ENCODE measurements at regions not wholly inside any gene's neighbourhood (a gene's known extent, or its start where the extent isn't known, plus 50 kb on each side); places are given as distances from the start of the nearest gene placed in this dataset.

DNA sequence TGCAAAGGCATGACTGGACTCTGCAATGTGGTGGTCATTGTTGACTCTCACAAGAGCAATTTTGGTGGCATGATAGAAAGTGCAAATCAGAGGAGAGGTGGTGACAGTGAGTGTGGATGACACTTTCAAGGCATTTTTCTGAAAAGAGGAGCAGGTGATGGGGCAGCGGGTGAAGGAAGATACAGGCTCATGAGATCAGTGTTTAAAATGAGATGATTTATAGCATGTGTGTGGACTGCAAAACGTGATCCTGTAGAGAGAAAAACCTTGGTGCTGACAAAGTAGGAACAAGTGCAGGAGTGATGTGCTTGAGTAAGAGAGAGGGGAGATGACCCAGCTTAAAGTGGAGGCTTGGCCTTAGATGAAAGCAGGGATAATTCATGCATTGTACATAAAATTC lies 171.2 kb upstream of the PPP2R2B start:
- TF ChIP-seq CTCF (conservative IDR thresholded peaks at IDR 0.05), result no peak
- Mint-ChIP-seq H3K27me3 (ENCODE audit: insufficient read depth) (no peaks in the 10 kb centered on the region), H3K4me1 (peaks cover 71% of the 10 kb centered on the region), H3K4me3 (peak overlapping the region; percentile 1), H3K27ac (no peak overlapping the region), H3K36me3 (ENCODE audit: low read depth) (peaks cover 34% of the 10 kb centered on the region), H3K9me3 (no peaks in the 10 kb centered on the region)
- peaks cover 47% of the 10 kb centered on the region for H3K36me3 ChIP-seq (ENCODE audit: control insufficient read depth, insufficient read depth, low read length)
- no peaks in the 10 kb centered on the region for H3K9me3 ChIP-seq (ENCODE audit: control insufficient read depth, low read length)
- H3K9ac ChIP-seq (ENCODE audit: extremely low read depth, low read length, poor library complexity, severe bottlenecking), result no peak overlapping the region
- H3K27me3 ChIP-seq (ENCODE audit: control insufficient read depth, insufficient read depth, low read length, poor library complexity, severe bottlenecking), result no peaks in the 10 kb centered on the region
- peak overlapping the region; percentile 66 for H3K4me3 ChIP-seq (ENCODE audit: low read length)
- 89 to 95% methylated on average over 2 of the region's 2 CpGs for WGBS, 2 experiments (ENCODE audit: insufficient coverage in 1 of 2, insufficient read length in 1 of 2)
- H3K4me1 ChIP-seq (ENCODE audit: control insufficient read depth, insufficient read depth, low read length), result peaks cover 28% of the 10 kb centered on the region
- DNase-seq, result no peak
- no peak overlapping the region for H3K27ac ChIP-seq (ENCODE audit: low read depth, low read length)

DNA sequence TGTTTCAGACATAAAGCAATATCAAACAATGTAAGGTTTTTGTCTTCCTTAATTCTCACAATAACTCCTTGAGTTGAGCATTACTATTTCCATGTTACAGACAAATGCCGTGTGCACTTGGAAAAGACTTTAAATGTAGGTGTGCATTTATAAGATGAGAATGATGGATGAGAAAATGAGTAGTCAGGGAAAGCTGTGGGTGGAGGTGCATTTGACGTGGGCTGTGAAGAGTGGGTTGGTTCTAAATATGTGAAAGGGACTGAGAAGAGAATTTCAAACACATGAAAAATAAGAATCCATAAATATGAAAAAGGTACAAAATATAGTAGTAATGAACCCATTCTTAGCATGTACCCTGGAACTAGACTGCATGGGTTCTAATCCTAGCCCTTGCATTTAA lies 171.6 kb upstream of the PPP2R2B start:
- H3K4me1 ChIP-seq (ENCODE audit: control insufficient read depth, insufficient read depth, low read length), result peaks cover 31% of the 10 kb centered on the region
- Mint-ChIP-seq H3K27ac (no peak overlapping the region), H3K9me3 (no peaks in the 10 kb centered on the region), H3K4me3 (no peak overlapping the region), H3K27me3 (ENCODE audit: insufficient read depth) (no peaks in the 10 kb centered on the region), H3K4me1 (peaks cover 75% of the 10 kb centered on the region), H3K36me3 (ENCODE audit: low read depth) (peaks cover 34% of the 10 kb centered on the region)
- H3K36me3 ChIP-seq (ENCODE audit: control insufficient read depth, insufficient read depth, low read length), result peaks cover 51% of the 10 kb centered on the region
- WGBS, 2 experiments (ENCODE audit: insufficient coverage in 1 of 2, insufficient read length in 1 of 2), result 74% methylated on average over 2 of the region's 2 CpGs; no CpG with 5 or more reads in 1 of the 2 experiments
- H3K27ac ChIP-seq (ENCODE audit: low read depth, low read length), result no peak overlapping the region
- TF ChIP-seq CTCF (conservative IDR thresholded peaks at IDR 0.05), result no peak
- DNase-seq, result no peak
- H3K9me3 ChIP-seq (ENCODE audit: control insufficient read depth, low read length), result no peaks in the 10 kb centered on the region
- no peaks in the 10 kb centered on the region for H3K27me3 ChIP-seq (ENCODE audit: control insufficient read depth, insufficient read depth, low read length, poor library complexity, severe bottlenecking)
- no peak overlapping the region for H3K9ac ChIP-seq (ENCODE audit: extremely low read depth, low read length, poor library complexity, severe bottlenecking)
- peak overlapping the region; percentile 66 for H3K4me3 ChIP-seq (ENCODE audit: low read length)

- no peaks in the 10 kb centered on the region for H3K9me3 ChIP-seq (ENCODE audit: control insufficient read depth, low read length)
- Mint-ChIP-seq H3K27me3 (ENCODE audit: insufficient read depth) (no peaks in the 10 kb centered on the region), H3K9me3 (no peaks in the 10 kb centered on the region), H3K36me3 (ENCODE audit: low read depth) (peaks cover 34% of the 10 kb centered on the region), H3K4me1 (peaks cover 76% of the 10 kb centered on the region), H3K4me3 (no peak overlapping the region), H3K27ac (no peak overlapping the region)
- DNase-seq, result no peak
- H3K27me3 ChIP-seq (ENCODE audit: control insufficient read depth, insufficient read depth, low read length, poor library complexity, severe bottlenecking), result no peaks in the 10 kb centered on the region
- H3K4me1 ChIP-seq (ENCODE audit: control insufficient read depth, insufficient read depth, low read length), result peaks cover 37% of the 10 kb centered on the region
- no peak for TF ChIP-seq CTCF (conservative IDR thresholded peaks at IDR 0.05)
- peaks cover 55% of the 10 kb centered on the region for H3K36me3 ChIP-seq (ENCODE audit: control insufficient read depth, insufficient read depth, low read length)
- no peak overlapping the region for H3K9ac ChIP-seq (ENCODE audit: extremely low read depth, low read length, poor library complexity, severe bottlenecking)
- H3K4me3 ChIP-seq (ENCODE audit: low read length), result no peak overlapping the region
- H3K27ac ChIP-seq (ENCODE audit: low read depth, low read length), result no peak overlapping the region
- WGBS, 2 experiments (ENCODE audit: insufficient coverage in 1 of 2, insufficient read length in 1 of 2), result 85 to 94% methylated on average over 5 of the region's 5 CpGs
Observed at GRCh38 chr5:147051193-147051592, 172.6 kb upstream of the PPP2R2B start.

Data from endodermal cell (in vitro differentiated cells).